HepG2 (cell line): ENCODE measurements at regions not wholly inside any gene's neighbourhood (a gene's known extent, or its start where the extent isn't known, plus 50 kb on each side); places are given as distances from the start of the nearest gene placed in this dataset.

Experiments used
- ATAC-seq: fragments of 200-7000 bp; cut with Tn5 transposase; 3 replicates; pipeline ENCODE4 v1.9.1; 2020; ENCODE audit warnings: mild to moderate bottlenecking, moderate library complexity
- BruUV-seq: library from RNA; stranded (reverse); fragments of 400-500 nt; replicated peaks from 2 replicates; lab custom pipeline; 2021; lab: Mats Ljungman, UMichigan
- CTCF ChIA-PET: fragments of 300-600 bp; formaldehyde crosslinking; extraction: SDS; loops from one replicate; lab custom pipeline; 2021; ENCODE audit warnings: low total read pairs, inconsistent platforms, low intra/inter-chr PET ratio; lab: Yijun Ruan, JAX
- POLR2A ChIA-PET: fragments of 350-600 bp; sonication (Branson Sonifier 250); formaldehyde crosslinking; loops from one replicate; lab custom pipeline; 2020; ENCODE audit warnings: antibody characterized with exemption, inconsistent platforms; lab: Yijun Ruan, JAX
- DNase-seq: peaks from one replicate; pipeline ENCODE4 v3.0.0-alpha.2; 2015; ENCODE audit warnings: low spot score
- FAIRE-seq: peaks from 3 replicates; lab custom pipeline; 2011; peaks lifted over from hg19 to GRCh38; lab: Jason Lieb, UNC
- H2AFZ ChIP-seq: one replicate; pipeline ENCODE4 v1.6.1; 2011; ENCODE audit warnings: low read length, inconsistent platforms
- H3K27ac ChIP-seq: fragments of 300-600 bp; 3 replicates; pipeline ENCODE4 v1.8.0; 2011; ENCODE audit warnings: mixed run types, mild to moderate bottlenecking, mixed read lengths, low read length, inconsistent platforms; ENCODE audit not compliant: insufficient read depth; ENCODE audit errors: extremely low read length
- H3K27me3 ChIP-seq, 2 experiments: fragments of 200-600 bp in 1 of 2; 2 replicates in 1 of 2; 3 replicates in 1 of 2; pipeline versions ENCODE4 v1.6.0 to v1.8.0; 2011; ENCODE audit warnings: low read length in 2 of 2, mild to moderate bottlenecking in 2 of 2, moderate library complexity in 2 of 2, inconsistent platforms in 1 of 2; ENCODE audit not compliant: insufficient read depth in 2 of 2, control insufficient read depth in 1 of 2
- H3K36me3 ChIP-seq, 2 experiments: fragments of 200-600 bp in 1 of 2; replicated peaks in 1 of 2; 2 replicates in 1 of 2; 3 replicates in 1 of 2; pipeline versions ENCODE4 v1.5.1 to v1.8.0; 2011; ENCODE audit warnings: low read length in 2 of 2, inconsistent platforms in 1 of 2; ENCODE audit not compliant: insufficient read depth in 2 of 2, control insufficient read depth in 1 of 2
- H3K4me1 ChIP-seq: 2 replicates; pipeline ENCODE4 v1.5.1; 2012; ENCODE audit warnings: low read length, inconsistent platforms; ENCODE audit not compliant: insufficient read depth
- H3K4me2 ChIP-seq: 2 replicates; pipeline ENCODE4 v1.6.0; 2011; ENCODE audit warnings: low read depth, low read length, inconsistent platforms
- H3K4me3 ChIP-seq, 3 experiments: fragments of 200-600 bp in 1 of 3; sonication (generic), shearing (Covaris generic) in 1 of 3; replicated peaks in 1 of 3; 2 replicates each; pipeline ENCODE4 v1.5.1; 2011 to 2016; ENCODE audit warnings: low read length in 3 of 3, inconsistent platforms in 2 of 3, low read depth in 2 of 3, mild to moderate bottlenecking in 2 of 3, control low read depth in 1 of 3, mixed read lengths in 1 of 3; ENCODE audit not compliant: insufficient read depth in 1 of 3
- H3K79me2 ChIP-seq: one replicate; pipeline ENCODE4 v1.6.1; 2011; ENCODE audit warnings: low read length, inconsistent platforms; ENCODE audit not compliant: insufficient read depth
- H3K9ac ChIP-seq: 2 replicates; pipeline ENCODE4 v1.6.0; 2011; ENCODE audit warnings: mild to moderate bottlenecking, low read depth, low read length, inconsistent platforms; ENCODE audit not compliant: insufficient read depth
- H3K9me3 ChIP-seq: 2 replicates; pipeline ENCODE4 v1.5.1; 2012; ENCODE audit warnings: mild to moderate bottlenecking, low read length
- H4K20me1 ChIP-seq: 2 replicates; pipeline ENCODE4 v1.6.0; 2011; ENCODE audit warnings: inconsistent platforms, mild to moderate bottlenecking, low read length, moderate library complexity; ENCODE audit not compliant: insufficient read depth
- WGBS: methylation state at CpG from one replicate; pipeline ENCODE4 v1.1.6; 2017; ENCODE audit warnings: low lambda C conversion rate; 5-methylcytosine and 5-hydroxymethylcytosine counted together
- in situ Hi-C: cut with HindIII; loops from 2 replicates; pipeline ENCODE4 v1.10.0; 2017; ENCODE audit warnings: low pct_unique_long_range_greater_than_20kb; ENCODE audit not compliant: extremely low pct_ligation_motif_present
- intact Hi-C: fragments of 100-400 bp; cut with micrococcal nuclease; formaldehyde crosslinking; loops from one replicate; pipeline ENCODE4 v1.10.0; 2022; ENCODE audit not compliant: unreplicated experiment
- TF ChIP-seq, protein P1 (sequence below): sonication (generic); formaldehyde crosslinking; IDR thresholded peaks from 2 replicates; pipeline ENCODE4 v1.5.0; 2020; ENCODE audit warnings: missing genetic modification reagents
- TF ChIP-seq, protein P2 (sequence below): sonication (generic); formaldehyde crosslinking; IDR thresholded peaks from 2 replicates; pipeline ENCODE4 v1.4.0; 2020; ENCODE audit warnings: missing genetic modification reagents, borderline replicate concordance

DNA sequence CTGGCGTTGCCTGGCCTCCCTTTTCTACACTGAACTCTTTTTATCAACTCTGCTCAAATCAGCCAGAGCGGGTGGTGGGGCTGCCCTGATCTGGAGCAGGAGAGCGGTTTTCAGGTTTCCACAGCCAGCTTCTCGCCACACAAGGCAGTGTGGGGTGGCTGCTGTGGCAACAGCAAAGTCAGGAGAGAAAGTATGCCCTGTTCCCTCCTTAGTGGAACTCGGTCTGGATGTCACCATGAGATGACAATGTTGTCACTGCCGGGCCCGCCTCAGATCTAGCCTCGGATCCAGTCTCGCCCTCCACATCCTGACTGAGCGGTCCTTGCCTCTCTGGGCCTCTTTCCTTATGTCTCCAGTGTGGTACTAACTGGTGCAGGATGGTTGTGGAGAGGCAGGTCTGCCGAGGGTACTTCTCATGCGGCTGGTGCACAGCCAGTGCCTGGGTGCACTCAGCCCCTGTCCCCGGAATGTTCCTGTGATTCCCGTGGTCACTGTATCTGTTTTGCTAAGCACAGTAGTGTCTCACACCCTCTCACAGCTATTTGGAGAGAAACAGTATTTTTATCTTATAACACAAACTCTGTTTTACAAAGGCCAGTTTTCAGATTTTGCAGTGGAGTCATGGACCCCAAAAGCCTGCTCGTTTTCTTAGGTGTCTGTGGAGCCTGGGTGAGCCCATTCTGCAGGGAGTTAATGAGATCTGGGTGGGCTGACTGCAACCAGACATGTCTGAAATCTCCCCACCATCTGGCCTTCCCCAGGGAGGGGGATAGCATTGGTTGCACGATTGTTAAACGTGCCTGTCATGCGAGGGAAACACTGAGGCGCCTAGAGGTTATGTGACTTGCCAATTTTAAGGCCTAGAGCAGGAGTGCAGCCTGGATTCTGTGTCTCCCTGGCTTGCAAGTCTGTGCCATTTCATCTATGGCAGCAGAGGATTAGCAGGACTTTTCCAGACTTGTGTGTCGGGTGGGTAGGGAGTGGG, 261.1 kb upstream of the AGAP1 start:
- no peaks in the 10 kb centered on the region for H3K79me2 ChIP-seq
- intact Hi-C loops: no loop called here
- in situ Hi-C loops: no loop called here
- no peak overlapping the region for H3K4me3 ChIP-seq
- no peaks in the 10 kb centered on the region for H4K20me1 ChIP-seq
- ChIA-PET POLR2A (no interaction called here), CTCF (no interaction called here)
- H3K9me3 ChIP-seq: no peaks in the 10 kb centered on the region
- TF ChIP-seq, protein P1, sequence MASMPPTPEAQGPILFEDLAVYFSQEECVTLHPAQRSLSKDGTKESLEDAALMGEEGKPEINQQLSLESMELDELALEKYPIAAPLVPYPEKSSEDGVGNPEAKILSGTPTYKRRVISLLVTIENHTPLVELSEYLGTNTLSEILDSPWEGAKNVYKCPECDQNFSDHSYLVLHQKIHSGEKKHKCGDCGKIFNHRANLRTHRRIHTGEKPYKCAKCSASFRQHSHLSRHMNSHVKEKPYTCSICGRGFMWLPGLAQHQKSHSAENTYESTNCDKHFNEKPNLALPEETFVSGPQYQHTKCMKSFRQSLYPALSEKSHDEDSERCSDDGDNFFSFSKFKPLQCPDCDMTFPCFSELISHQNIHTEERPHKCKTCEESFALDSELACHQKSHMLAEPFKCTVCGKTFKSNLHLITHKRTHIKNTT (CRISPR knock-in tag): no peak
- TF ChIP-seq, protein P2, sequence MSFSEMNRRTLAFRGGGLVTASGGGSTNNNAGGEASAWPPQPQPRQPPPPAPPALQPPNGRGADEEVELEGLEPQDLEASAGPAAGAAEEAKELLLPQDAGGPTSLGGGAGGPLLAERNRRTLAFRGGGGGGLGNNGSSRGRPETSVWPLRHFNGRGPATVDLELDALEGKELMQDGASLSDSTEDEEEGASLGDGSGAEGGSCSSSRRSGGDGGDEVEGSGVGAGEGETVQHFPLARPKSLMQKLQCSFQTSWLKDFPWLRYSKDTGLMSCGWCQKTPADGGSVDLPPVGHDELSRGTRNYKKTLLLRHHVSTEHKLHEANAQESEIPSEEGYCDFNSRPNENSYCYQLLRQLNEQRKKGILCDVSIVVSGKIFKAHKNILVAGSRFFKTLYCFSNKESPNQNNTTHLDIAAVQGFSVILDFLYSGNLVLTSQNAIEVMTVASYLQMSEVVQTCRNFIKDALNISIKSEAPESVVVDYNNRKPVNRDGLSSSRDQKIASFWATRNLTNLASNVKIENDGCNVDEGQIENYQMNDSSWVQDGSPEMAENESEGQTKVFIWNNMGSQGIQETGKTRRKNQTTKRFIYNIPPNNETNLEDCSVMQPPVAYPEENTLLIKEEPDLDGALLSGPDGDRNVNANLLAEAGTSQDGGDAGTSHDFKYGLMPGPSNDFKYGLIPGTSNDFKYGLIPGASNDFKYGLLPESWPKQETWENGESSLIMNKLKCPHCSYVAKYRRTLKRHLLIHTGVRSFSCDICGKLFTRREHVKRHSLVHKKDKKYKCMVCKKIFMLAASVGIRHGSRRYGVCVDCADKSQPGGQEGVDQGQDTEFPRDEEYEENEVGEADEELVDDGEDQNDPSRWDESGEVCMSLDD (CRISPR knock-in tag): no peak
- no peak overlapping the region for H2AFZ ChIP-seq
- no peak overlapping the region for H3K4me2 ChIP-seq
- BruUV-seq: no TSS peak
- ATAC-seq (no peak; the same call in 2 of the 3 replicates), FAIRE-seq (no peak), DNase-seq (no peak)
- no peaks in the 10 kb centered on the region for H3K36me3 ChIP-seq
- no peak overlapping the region for H3K9ac ChIP-seq
- H3K27ac ChIP-seq: no peak overlapping the region
- 31% methylated on average over 20 of the region's 20 CpGs for WGBS
- H3K4me1 ChIP-seq: no peaks in the 10 kb centered on the region
- H3K27me3 ChIP-seq: peaks cover 4 to 54% of the 10 kb centered on the region in 2 experiments; a peak in 4 of 5 replicates
